Osteocyte (in vitro differentiated cells): ENCODE measurements at regions not wholly inside any gene's neighbourhood (a gene's known extent, or its start where the extent isn't known, plus 50 kb on each side); places are given as distances from the start of the nearest gene placed in this dataset.

Experiments
- DNase-seq: peaks from one replicate; pipeline ENCODE4 v3.0.0; 2021; ENCODE audit warnings: mixed read lengths; ENCODE audit not compliant: unreplicated experiment; ENCODE audit errors: extremely low spot score
- H3K27ac Mint-ChIP-seq: one replicate; pipeline ENCODE4 v1.8.0; 2021; ENCODE audit warnings: mild to moderate bottlenecking, mixed read lengths; ENCODE audit not compliant: unreplicated experiment
- H3K27me3 Mint-ChIP-seq: one replicate; pipeline ENCODE4 v1.8.0; 2021; ENCODE audit warnings: mixed read lengths; ENCODE audit not compliant: unreplicated experiment
- H3K36me3 Mint-ChIP-seq: one replicate; pipeline ENCODE4 v1.8.0; 2021; ENCODE audit warnings: mixed read lengths; ENCODE audit not compliant: unreplicated experiment
- H3K4me1 Mint-ChIP-seq: one replicate; pipeline ENCODE4 v1.8.0; 2021; ENCODE audit warnings: mixed read lengths; ENCODE audit not compliant: unreplicated experiment
- H3K4me3 Mint-ChIP-seq: one replicate; pipeline ENCODE4 v1.8.0; 2021; ENCODE audit warnings: mild to moderate bottlenecking, moderate library complexity, mixed read lengths; ENCODE audit not compliant: unreplicated experiment
- H3K9me3 Mint-ChIP-seq: one replicate; pipeline ENCODE4 v1.8.0; 2021; ENCODE audit warnings: mixed read lengths; ENCODE audit not compliant: unreplicated experiment
- CTCF ChIP-seq: fragments of 200-600 bp; sonication (generic); IDR thresholded peaks from 2 replicates; pipeline ENCODE4 v1.5.0; 2021; ENCODE audit warnings: antibody characterized with exemption, mild to moderate bottlenecking, moderate library complexity

- Mint-ChIP-seq H3K4me1 (no peaks in the 10 kb centered on the region), H3K27ac (no peak overlapping the region), H3K36me3 (no peaks in the 10 kb centered on the region), H3K27me3 (peaks cover 2% of the 10 kb centered on the region), H3K9me3 (no peaks in the 10 kb centered on the region), H3K4me3 (no peak overlapping the region)
- DNase-seq = no peak
- no peak for TF ChIP-seq CTCF
These were observed 108.1 kb upstream of the PAX6 start for GRCh38 chr11:31919175-31919574.

GRCh38 chr11:31915867-31916266, 104.7 kb upstream of the PAX6 start:
- no peak overlapping the region for H3K4me3 Mint-ChIP-seq
- no peaks in the 10 kb centered on the region for H3K4me1 Mint-ChIP-seq
- H3K27me3 Mint-ChIP-seq = peaks cover 15% of the 10 kb centered on the region
- no peaks in the 10 kb centered on the region for H3K9me3 Mint-ChIP-seq
- TF ChIP-seq CTCF = no peak
- no peaks in the 10 kb centered on the region for H3K36me3 Mint-ChIP-seq
- H3K27ac Mint-ChIP-seq = no peak overlapping the region
- no peak for DNase-seq

GRCh38 chr11:31913985-31914384, 102.9 kb upstream of the PAX6 start:
- no peaks in the 10 kb centered on the region for H3K4me1 Mint-ChIP-seq
- H3K36me3 Mint-ChIP-seq = no peaks in the 10 kb centered on the region
- no peak overlapping the region for H3K4me3 Mint-ChIP-seq
- H3K27me3 Mint-ChIP-seq = peaks cover 15% of the 10 kb centered on the region
- no peaks in the 10 kb centered on the region for H3K9me3 Mint-ChIP-seq
- H3K27ac Mint-ChIP-seq = no peak overlapping the region
- no peak for DNase-seq
- TF ChIP-seq CTCF = no peak

- no peak for DNase-seq
- Mint-ChIP-seq H3K27me3 (peaks cover 15% of the 10 kb centered on the region), H3K36me3 (no peaks in the 10 kb centered on the region), H3K9me3 (no peaks in the 10 kb centered on the region), H3K4me3 (no peak overlapping the region), H3K27ac (no peak overlapping the region), H3K4me1 (no peaks in the 10 kb centered on the region)
- TF ChIP-seq CTCF = no peak
These were observed 101.7 kb upstream of the PAX6 start for GRCh38 chr11:31912808-31913207.

GRCh38 chr11:31910950-31911576, 99.9 kb upstream of the PAX6 start:
- Mint-ChIP-seq H3K27ac (no peak overlapping the region), H3K9me3 (no peaks in the 10 kb centered on the region), H3K4me3 (no peak overlapping the region), H3K27me3 (peaks cover 15% of the 10 kb centered on the region), H3K36me3 (no peaks in the 10 kb centered on the region), H3K4me1 (no peaks in the 10 kb centered on the region)
- DNase-seq = no peak
- no peak for TF ChIP-seq CTCF
